ENCODE measurements at regions not wholly inside any gene's neighbourhood (a gene's known extent, or its start where the extent isn't known, plus 50 kb on each side); places are given as distances from the start of the nearest gene placed in this dataset.

GRCh38 chr13:105139380-105140285 lies 1395.8 kb downstream of the EFNB2 start:
- in situ Hi-C loops (cut with MboI; ENCODE audit: low sequenced_read_pairs, unreplicated experiment): no loop called here
- TF ChIP-seq CTCF (IDR thresholded peaks at IDR 0.05; ENCODE audit: borderline replicate concordance, control extremely low read depth, extremely low read depth, insufficient read depth, missing control alignments): peak; percentile 30
- peak; percentile 61 for DNase-seq (ENCODE audit: low spot score)

- TF ChIP-seq CTCF (IDR thresholded peaks at IDR 0.05; ENCODE audit: borderline replicate concordance, control extremely low read depth, extremely low read depth, insufficient read depth, missing control alignments): no peak
- in situ Hi-C loops (cut with MboI; ENCODE audit: low sequenced_read_pairs, unreplicated experiment): no loop called here
- DNase-seq (ENCODE audit: low spot score): peak; percentile 18
Measured at GRCh38 chr13:105139048-105139379, 1396.4 kb downstream of the EFNB2 start.

- TF ChIP-seq CTCF (IDR thresholded peaks at IDR 0.05; ENCODE audit: borderline replicate concordance, control extremely low read depth, extremely low read depth, insufficient read depth, missing control alignments): no peak
- no peak for DNase-seq (ENCODE audit: low spot score)
- in situ Hi-C loops (cut with MboI; ENCODE audit: low sequenced_read_pairs, unreplicated experiment): no loop called here
Measured at GRCh38 chr13:105135852-105136615, 1399.4 kb downstream of the EFNB2 start.

DNA sequence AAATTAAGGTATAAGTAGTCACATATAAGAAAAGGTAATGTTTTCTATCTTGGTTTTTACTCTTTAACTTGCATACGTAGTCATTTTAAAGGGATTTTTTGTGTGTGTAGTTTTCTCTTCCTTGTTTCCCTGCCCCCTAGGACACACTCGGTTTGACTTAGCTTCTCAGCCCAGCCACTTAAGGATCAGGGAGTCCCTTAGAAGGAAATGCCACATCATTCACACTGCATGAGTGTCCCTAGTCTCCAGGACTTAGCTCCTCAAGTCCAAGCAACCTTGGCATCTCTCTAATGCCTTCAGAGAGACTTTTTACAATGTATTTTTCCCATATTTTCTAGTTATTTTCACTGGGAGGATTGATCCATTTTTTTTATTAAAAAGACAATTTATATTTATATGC lies 1407.7 kb downstream of the EFNB2 start:
- no peak for TF ChIP-seq CTCF (IDR thresholded peaks at IDR 0.05; ENCODE audit: borderline replicate concordance, control extremely low read depth, extremely low read depth, insufficient read depth, missing control alignments)
- in situ Hi-C loops (cut with MboI; ENCODE audit: low sequenced_read_pairs, unreplicated experiment): no loop called here
- no peak for DNase-seq (ENCODE audit: low spot score)

DNA sequence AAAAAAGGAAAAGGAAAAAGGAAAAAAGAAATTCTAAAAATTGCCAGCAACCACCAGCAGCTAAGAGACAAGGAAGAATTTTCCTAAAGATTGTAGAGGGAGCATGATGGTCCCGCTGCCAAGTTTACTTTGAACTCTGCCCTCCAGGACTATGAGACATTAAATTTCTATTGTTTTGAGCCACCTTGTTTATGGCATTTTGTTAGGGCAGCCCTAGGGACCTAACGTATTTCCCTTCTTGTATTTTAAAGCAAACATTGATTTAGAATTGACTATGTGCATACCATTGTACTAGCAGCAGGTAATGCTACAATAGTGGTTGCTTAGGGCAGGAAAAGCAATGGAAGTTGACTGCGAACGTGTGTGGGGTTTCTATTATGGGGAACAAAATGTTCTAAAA lies 1414.2 kb downstream of the EFNB2 start:
- in situ Hi-C loops (cut with MboI; ENCODE audit: low sequenced_read_pairs, unreplicated experiment): no loop called here
- DNase-seq (ENCODE audit: low spot score): no peak
- TF ChIP-seq CTCF (IDR thresholded peaks at IDR 0.05; ENCODE audit: borderline replicate concordance, control extremely low read depth, extremely low read depth, insufficient read depth, missing control alignments): no peak

- no peak for TF ChIP-seq CTCF (IDR thresholded peaks at IDR 0.05; ENCODE audit: borderline replicate concordance, control extremely low read depth, extremely low read depth, insufficient read depth, missing control alignments)
- DNase-seq (ENCODE audit: low spot score): no peak
- in situ Hi-C loops (cut with MboI; ENCODE audit: low sequenced_read_pairs, unreplicated experiment): no loop called here
Measured at GRCh38 chr13:105118426-105118985, 1417.0 kb downstream of the EFNB2 start.

Data from GM13976 (cell line).